Limb (tissue), 2 donors: ENCODE measurements at regions not wholly inside any gene's neighbourhood (a gene's known extent, or its start where the extent isn't known, plus 50 kb on each side); places are given as distances from the start of the nearest gene placed in this dataset.

ENCODE experiments used
- DNase-seq, 2 donors: peaks; one replicate each; pipeline ENCODE4 v3.0.0-alpha.2; 2016; ENCODE audit errors: extremely low spot score in 2 of 2

- peak in 1 of 2 donors; percentile 15 for DNase-seq
Observed at GRCh38 chr11:29353833-29354232, 663.0 kb downstream of the KCNA4 start.

GRCh38 chr11:29352273-29352795, 664.5 kb downstream of the KCNA4 start:
- DNase-seq: no peak

- no peak for DNase-seq
Observed at GRCh38 chr11:29351301-29351873, 665.4 kb downstream of the KCNA4 start.

- peak; percentile 29 to 71 for DNase-seq
Observed at GRCh38 chr11:29343465-29344333, 673.1 kb downstream of the KCNA4 start.

- no peak for DNase-seq
Observed at GRCh38 chr11:29336727-29337575, 679.9 kb downstream of the KCNA4 start.

GRCh38 chr11:29334776-29335130, 682.1 kb downstream of the KCNA4 start:
- no peak for DNase-seq

- DNase-seq: peak; percentile 26 to 76
Observed at GRCh38 chr11:29333993-29334775, 682.6 kb downstream of the KCNA4 start.

- no peak for DNase-seq
Observed at GRCh38 chr11:29331451-29332010, 685.3 kb downstream of the KCNA4 start.

GRCh38 chr11:29328961-29329441, 687.8 kb downstream of the KCNA4 start:
- peak in 1 of 2 donors; percentile 45 for DNase-seq

- no peak for DNase-seq
Observed at GRCh38 chr11:29327891-29328290, 688.9 kb downstream of the KCNA4 start.

- no peak for DNase-seq
Observed at GRCh38 chr11:29326757-29327156, 690.1 kb downstream of the KCNA4 start.

GRCh38 chr11:29324328-29324727, 692.5 kb downstream of the KCNA4 start:
- no peak for DNase-seq

- DNase-seq: no peak
Observed at GRCh38 chr11:29321293-29322132, 695.3 kb downstream of the KCNA4 start.

GRCh38 chr11:29320196-29320595, 696.6 kb downstream of the KCNA4 start:
- no peak for DNase-seq

GRCh38 chr11:29319210-29319609, 697.6 kb downstream of the KCNA4 start:
- no peak for DNase-seq

GRCh38 chr11:29318134-29318845, 698.5 kb downstream of the KCNA4 start:
- DNase-seq: no peak

- no peak for DNase-seq
Observed at GRCh38 chr11:29317694-29318093, 699.1 kb downstream of the KCNA4 start.

- DNase-seq: no peak
Observed at GRCh38 chr11:29315275-29315674, 701.6 kb downstream of the KCNA4 start.

GRCh38 chr11:29314211-29314610, 702.6 kb downstream of the KCNA4 start:
- no peak for DNase-seq
